HG02678 (cell line): ENCODE measurements at regions not wholly inside any gene's neighbourhood (a gene's known extent, or its start where the extent isn't known, plus 50 kb on each side); places are given as distances from the start of the nearest gene placed in this dataset.
"Not testable (repeated sequence)": the region's sequence is repeated elsewhere in the genome, so short reads cannot be mapped to it uniquely, and the experiment has no call there.

Source experiments
- ATAC-seq: cut with Tn5 transposase; IDR thresholded peaks from one replicate; pipeline ENCODE4 v1.9.1; 2021; ENCODE audit warnings: mild to moderate bottlenecking, moderate library complexity; ENCODE audit not compliant: unreplicated experiment

GRCh38 chr12:83321971-83322370, 635.3 kb downstream of the TMTC2 start:
- no peak for ATAC-seq

GRCh38 chr12:83320350-83320749, 633.6 kb downstream of the TMTC2 start:
- ATAC-seq, result no peak

- no peak for ATAC-seq
Observed at GRCh38 chr12:83318386-83319098, 631.8 kb downstream of the TMTC2 start.

GRCh38 chr12:83317595-83317994, 630.9 kb downstream of the TMTC2 start:
- ATAC-seq, result no peak

- no peak for ATAC-seq
Observed at GRCh38 chr12:83313827-83314226, 627.1 kb downstream of the TMTC2 start.

GRCh38 chr12:83313322-83313721, 626.6 kb downstream of the TMTC2 start:
- ATAC-seq, result no peak

GRCh38 chr12:83276904-83277303, 590.2 kb downstream of the TMTC2 start:
- ATAC-seq, result no peak

GRCh38 chr12:83271201-83271600, 584.5 kb downstream of the TMTC2 start:
- no peak for ATAC-seq

GRCh38 chr12:83265808-83266207, 579.1 kb downstream of the TMTC2 start:
- no peak for ATAC-seq

GRCh38 chr12:83261998-83262397, 575.3 kb downstream of the TMTC2 start:
- ATAC-seq, result no peak

- ATAC-seq, result not testable (repeated sequence)
Observed at GRCh38 chr12:83260126-83260525, 573.4 kb downstream of the TMTC2 start.

- ATAC-seq, result no peak
Observed at GRCh38 chr12:83257726-83258125, 571.0 kb downstream of the TMTC2 start.

GRCh38 chr12:83256562-83256961, 569.9 kb downstream of the TMTC2 start:
- ATAC-seq, result no peak

- ATAC-seq, result no peak
Observed at GRCh38 chr12:83250866-83251265, 564.2 kb downstream of the TMTC2 start.

- no peak for ATAC-seq
Observed at GRCh38 chr12:83245156-83245555, 558.5 kb downstream of the TMTC2 start.

- ATAC-seq, result no peak
Observed at GRCh38 chr12:83244001-83244400, 557.3 kb downstream of the TMTC2 start.

GRCh38 chr12:83233987-83234386, 547.3 kb downstream of the TMTC2 start:
- ATAC-seq, result not testable (repeated sequence)

- ATAC-seq, result not testable (repeated sequence)
Observed at GRCh38 chr12:83226960-83227359, 540.3 kb downstream of the TMTC2 start.

- ATAC-seq, result no peak
Observed at GRCh38 chr12:83225806-83226205, 539.1 kb downstream of the TMTC2 start.

GRCh38 chr12:83224012-83224411, 537.3 kb downstream of the TMTC2 start:
- no peak for ATAC-seq

GRCh38 chr12:83220774-83221173, 534.1 kb downstream of the TMTC2 start:
- ATAC-seq, result no peak

- no peak for ATAC-seq
Observed at GRCh38 chr12:83216230-83216629, 529.5 kb downstream of the TMTC2 start.

GRCh38 chr12:83214185-83214584, 527.5 kb downstream of the TMTC2 start:
- ATAC-seq, result no peak
